ENCODE measurements at regions not wholly inside any gene's neighbourhood (a gene's known extent, or its start where the extent isn't known, plus 50 kb on each side); places are given as distances from the start of the nearest gene placed in this dataset.
"Not testable (repeated sequence)": the region's sequence is repeated elsewhere in the genome, so short reads cannot be mapped to it uniquely, and the experiment has no call there.

DNA sequence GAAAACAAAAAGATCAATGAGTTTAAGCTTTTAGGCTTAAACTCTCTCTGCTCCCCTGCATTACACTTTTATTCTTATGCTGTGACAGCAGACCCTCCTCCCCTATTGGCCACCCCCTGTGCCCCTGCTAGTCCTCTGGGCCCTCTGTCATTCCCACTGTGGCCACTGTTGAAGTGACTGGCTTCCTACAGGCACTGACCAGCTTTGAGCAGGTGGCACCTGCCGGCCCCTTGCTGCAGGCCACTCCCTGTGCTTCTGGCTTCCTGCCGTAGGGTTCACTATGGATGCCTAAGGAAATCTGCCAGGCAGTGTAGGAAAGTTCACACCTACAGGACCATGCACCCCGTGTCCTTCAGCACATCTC, 156.5 kb upstream of the L3MBTL4 start:
- no peaks in the 10 kb centered on the region for H3K9me2 ChIP-seq (ENCODE audit: insufficient read depth, low read length)
- H3K9me3 ChIP-seq (ENCODE audit: low read length): no peaks in the 10 kb centered on the region
- ChIA-PET POLR2A (no interaction called here), CTCF (ENCODE audit: unreplicated experiment) (no interaction called here)
- H3K27ac ChIP-seq (ENCODE audit: low read depth, low read length, poor library complexity, severe bottlenecking): no peak overlapping the region
- intact Hi-C loops (cut with micrococcal nuclease; ENCODE audit: unreplicated experiment): no loop called here
- no peaks in the 10 kb centered on the region for H3K36me3 ChIP-seq (ENCODE audit: insufficient read depth, low read length)
- TF ChIP-seq CTCF (conservative IDR thresholded peaks at IDR 0.05; ENCODE audit: low read length) (no peak), EZH2phosphoT487 (IDR thresholded peaks at IDR 0.05; ENCODE audit: borderline replicate concordance, low read depth, low read length) (no peak)
- no peaks in the 10 kb centered on the region for H3K4me1 ChIP-seq (ENCODE audit: insufficient read depth, low read length, poor library complexity, severe bottlenecking)
- no peak overlapping the region for H3K4me3 ChIP-seq (ENCODE audit: low read depth, low read length, poor library complexity, severe bottlenecking)
- no peak for DNase-seq (ENCODE audit: low spot score)
- H4K20me1 ChIP-seq (ENCODE audit: insufficient read depth, low read length): no peaks in the 10 kb centered on the region
- BruUV-seq (replicated peaks): no TSS peak
- no peak overlapping the region for H3K4me2 ChIP-seq (ENCODE audit: low read length)
- no peaks in the 10 kb centered on the region for H3K79me2 ChIP-seq (ENCODE audit: insufficient read depth, low read depth, low read length)
- no peak overlapping the region for H2AFZ ChIP-seq (ENCODE audit: low read length)

DNA sequence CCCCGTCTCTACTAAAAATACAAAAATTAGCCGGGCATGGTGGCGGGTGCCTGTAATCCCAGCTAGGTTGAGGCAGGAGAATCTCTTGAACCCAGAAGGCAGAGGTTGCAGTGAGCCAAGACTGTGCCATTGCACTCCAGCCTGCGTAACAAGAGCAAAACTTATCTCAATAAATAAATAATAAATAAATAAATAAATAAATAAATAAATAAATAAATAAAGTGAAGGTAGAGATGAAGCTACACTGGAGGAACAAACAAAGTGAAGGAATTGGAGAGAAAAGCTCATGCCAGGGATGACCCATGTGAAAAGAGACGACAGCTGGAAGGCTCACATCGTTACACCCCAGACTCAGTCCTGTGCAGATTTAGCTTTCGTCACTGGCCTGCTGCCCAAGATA, 157.3 kb upstream of the ARHGAP28 start:
- H3K27ac ChIP-seq (ENCODE audit: low read depth, low read length, poor library complexity, severe bottlenecking); H3K4me1 ChIP-seq (ENCODE audit: insufficient read depth, low read length, poor library complexity, severe bottlenecking); H2AFZ ChIP-seq (ENCODE audit: low read length); POLR2A ChIA-PET; intact Hi-C loops (cut with micrococcal nuclease; ENCODE audit: unreplicated experiment); H3K9me3 ChIP-seq (ENCODE audit: low read length); H4K20me1 ChIP-seq (ENCODE audit: insufficient read depth, low read length); CTCF ChIA-PET (ENCODE audit: unreplicated experiment); H3K79me2 ChIP-seq (ENCODE audit: insufficient read depth, low read depth, low read length); H3K4me2 ChIP-seq (ENCODE audit: low read length); BruUV-seq (replicated peaks); H3K9me2 ChIP-seq (ENCODE audit: insufficient read depth, low read length); H3K4me3 ChIP-seq (ENCODE audit: low read depth, low read length, poor library complexity, severe bottlenecking); H3K36me3 ChIP-seq (ENCODE audit: insufficient read depth, low read length); DNase-seq (ENCODE audit: low spot score): not testable (repeated sequence)

- intact Hi-C loops (cut with micrococcal nuclease; ENCODE audit: unreplicated experiment): no loop called here
- no peak overlapping the region for H3K4me2 ChIP-seq (ENCODE audit: low read length)
- H3K9me3 ChIP-seq (ENCODE audit: low read length): no peaks in the 10 kb centered on the region
- no TSS peak for BruUV-seq (replicated peaks)
- H3K4me1 ChIP-seq (ENCODE audit: insufficient read depth, low read length, poor library complexity, severe bottlenecking): no peaks in the 10 kb centered on the region
- no peak overlapping the region for H3K27ac ChIP-seq (ENCODE audit: low read depth, low read length, poor library complexity, severe bottlenecking)
- DNase-seq (ENCODE audit: low spot score): no peak
- H3K9me2 ChIP-seq (ENCODE audit: insufficient read depth, low read length): no peaks in the 10 kb centered on the region
- no peak for TF ChIP-seq CTCF (conservative IDR thresholded peaks at IDR 0.05; ENCODE audit: low read length)
- TF ChIP-seq EZH2phosphoT487 (IDR thresholded peaks at IDR 0.05; ENCODE audit: borderline replicate concordance, low read depth, low read length): no peak
- no peak overlapping the region for H2AFZ ChIP-seq (ENCODE audit: low read length)
- H3K4me3 ChIP-seq (ENCODE audit: low read depth, low read length, poor library complexity, severe bottlenecking): no peak overlapping the region
- no peaks in the 10 kb centered on the region for H4K20me1 ChIP-seq (ENCODE audit: insufficient read depth, low read length)
- ChIA-PET POLR2A (interaction anchor here (0.6 to 2.1 kb wide), 2 partner anchors 9 to 622 kb away, joined by 3 to 5 read pairs; no protein-coding TSS in a partner anchor), CTCF (ENCODE audit: unreplicated experiment) (no interaction called here)
- H3K79me2 ChIP-seq (ENCODE audit: insufficient read depth, low read depth, low read length): no peaks in the 10 kb centered on the region
- no peaks in the 10 kb centered on the region for H3K36me3 ChIP-seq (ENCODE audit: insufficient read depth, low read length)
These were observed 154.9 kb upstream of the ARHGAP28 start for GRCh38 chr18:6574631-6575030.
